ENCODE measurements at regions not wholly inside any gene's neighbourhood (a gene's known extent, or its start where the extent isn't known, plus 50 kb on each side); places are given as distances from the start of the nearest gene placed in this dataset.

DNA sequence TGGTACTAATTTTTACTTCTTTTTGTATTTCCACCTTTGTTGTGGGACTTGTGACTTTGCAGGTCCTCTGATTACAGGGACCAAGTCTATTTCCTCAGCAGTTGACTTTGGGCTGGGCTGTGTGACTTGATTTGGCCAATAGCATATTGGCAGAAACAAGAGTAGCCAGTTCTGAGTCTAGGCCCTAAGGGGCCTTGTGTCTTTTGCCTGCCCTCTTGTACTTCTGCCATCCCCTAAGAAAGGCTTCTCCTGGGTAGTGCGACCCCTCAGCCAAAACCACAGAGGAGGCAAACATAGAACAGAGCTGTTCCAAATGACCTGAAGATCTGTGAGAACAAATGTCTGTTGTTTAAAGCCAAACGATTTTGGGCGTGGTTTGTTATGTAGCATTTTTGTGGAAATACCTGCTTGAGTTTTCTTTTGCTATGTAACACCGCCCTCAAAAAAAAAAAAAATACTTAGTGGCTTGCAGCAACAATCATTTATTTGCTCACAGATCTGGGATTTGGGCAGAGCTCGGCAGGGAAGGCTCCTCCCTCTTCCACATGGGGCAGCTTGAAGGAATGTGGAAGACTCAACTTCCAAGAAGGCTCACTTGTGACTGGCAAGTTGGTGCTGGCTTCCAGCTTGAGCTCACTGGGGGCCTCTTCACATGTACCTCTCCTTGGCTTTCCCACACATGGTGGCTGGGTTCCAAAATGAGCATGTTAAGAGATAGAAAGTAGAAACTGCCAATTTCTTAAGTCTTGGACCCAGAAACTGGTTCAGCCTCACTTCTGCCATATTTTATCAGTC lies 423.0 kb upstream of the CNKSR2 start:
- no peak for TF ChIP-seq SUZ12 (IDR thresholded peaks at IDR 0.05)
- no peak for TF ChIP-seq L3MBTL2 (conservative IDR thresholded peaks at IDR 0.05)
- TF ChIP-seq ELF4 (IDR thresholded peaks at IDR 0.05) = no peak
- TF ChIP-seq, protein P1, sequence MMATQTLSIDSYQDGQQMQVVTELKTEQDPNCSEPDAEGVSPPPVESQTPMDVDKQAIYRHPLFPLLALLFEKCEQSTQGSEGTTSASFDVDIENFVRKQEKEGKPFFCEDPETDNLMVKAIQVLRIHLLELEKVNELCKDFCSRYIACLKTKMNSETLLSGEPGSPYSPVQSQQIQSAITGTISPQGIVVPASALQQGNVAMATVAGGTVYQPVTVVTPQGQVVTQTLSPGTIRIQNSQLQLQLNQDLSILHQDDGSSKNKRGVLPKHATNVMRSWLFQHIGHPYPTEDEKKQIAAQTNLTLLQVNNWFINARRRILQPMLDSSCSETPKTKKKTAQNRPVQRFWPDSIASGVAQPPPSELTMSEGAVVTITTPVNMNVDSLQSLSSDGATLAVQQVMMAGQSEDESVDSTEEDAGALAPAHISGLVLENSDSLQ (IDR thresholded peaks at IDR 0.05) = no peak
- no peak for TF ChIP-seq NFRKB (IDR thresholded peaks at IDR 0.05)
- no peak for TF ChIP-seq LEF1 (IDR thresholded peaks at IDR 0.05; ENCODE audit: borderline replicate concordance)
- TF ChIP-seq FOXM1 (IDR thresholded peaks at IDR 0.05; ENCODE audit: borderline replicate concordance) = no peak
- TF ChIP-seq FOXK2 (IDR thresholded peaks at IDR 0.05) = no peak
- TF ChIP-seq BHLHE40 (IDR thresholded peaks at IDR 0.05; ENCODE audit: borderline replicate concordance) = no peak
- no peak for TF ChIP-seq ARNT (IDR thresholded peaks at IDR 0.05)
- TF ChIP-seq CTBP1 (IDR thresholded peaks at IDR 0.05; ENCODE audit: borderline replicate concordance) = no peak
- TF ChIP-seq FOXA1 (IDR thresholded peaks at IDR 0.05) = no peak
- no peak for TF ChIP-seq HDGF (IDR thresholded peaks at IDR 0.05; ENCODE audit: borderline replicate concordance)
- no peak for TF ChIP-seq TARDBP (IDR thresholded peaks at IDR 0.05)
- no peak for TF ChIP-seq ZNF384 (IDR thresholded peaks at IDR 0.05)
- ChIA-PET CTCF (no interaction called here), POLR2A (no interaction called here)
- DNase-seq (ENCODE audit: extremely low spot score) = no peak

DNA sequence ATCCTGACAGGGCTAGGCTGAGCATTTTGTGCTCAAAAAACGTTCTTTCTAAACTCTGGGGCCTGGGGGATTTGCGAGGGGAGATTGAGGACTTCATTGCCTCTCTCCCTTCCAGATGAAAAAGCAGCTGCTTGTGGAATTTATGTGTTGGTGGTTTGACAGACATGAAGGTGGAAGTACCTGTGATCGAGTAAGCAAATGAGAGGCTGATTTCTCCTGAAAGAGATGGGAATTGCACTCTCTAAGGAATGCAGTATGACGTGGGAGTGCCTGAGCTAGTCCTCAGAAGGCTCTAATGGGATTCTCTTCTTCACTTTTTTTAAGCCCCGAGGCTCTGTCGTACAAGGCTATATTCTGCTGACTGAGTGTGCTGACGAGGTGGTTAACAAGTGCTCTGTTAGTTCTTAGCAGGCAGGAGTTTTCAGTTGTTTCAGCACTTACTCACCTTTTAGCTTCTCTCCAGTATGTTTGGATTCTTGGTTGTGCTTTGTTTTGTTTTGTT lies 426.8 kb upstream of the CNKSR2 start:
- TF ChIP-seq NFRKB (IDR thresholded peaks at IDR 0.05) = no peak
- no peak for TF ChIP-seq ARNT (IDR thresholded peaks at IDR 0.05)
- TF ChIP-seq BHLHE40 (IDR thresholded peaks at IDR 0.05; ENCODE audit: borderline replicate concordance) = no peak
- no peak for TF ChIP-seq LEF1 (IDR thresholded peaks at IDR 0.05; ENCODE audit: borderline replicate concordance)
- no peak for TF ChIP-seq FOXA1 (IDR thresholded peaks at IDR 0.05)
- TF ChIP-seq FOXK2 (IDR thresholded peaks at IDR 0.05) = no peak
- no peak for TF ChIP-seq SUZ12 (IDR thresholded peaks at IDR 0.05)
- TF ChIP-seq HDGF (IDR thresholded peaks at IDR 0.05; ENCODE audit: borderline replicate concordance) = no peak
- no peak for TF ChIP-seq FOXM1 (IDR thresholded peaks at IDR 0.05; ENCODE audit: borderline replicate concordance)
- no peak for TF ChIP-seq L3MBTL2 (conservative IDR thresholded peaks at IDR 0.05)
- TF ChIP-seq ZNF384 (IDR thresholded peaks at IDR 0.05) = no peak
- TF ChIP-seq, protein P1 (IDR thresholded peaks at IDR 0.05) = no peak
- TF ChIP-seq TARDBP (IDR thresholded peaks at IDR 0.05) = no peak
- TF ChIP-seq SP1 (IDR thresholded peaks at IDR 0.05) = no peak
- no peak for TF ChIP-seq ELF4 (IDR thresholded peaks at IDR 0.05)
- TF ChIP-seq CTBP1 (IDR thresholded peaks at IDR 0.05; ENCODE audit: borderline replicate concordance) = no peak
- POLR2A ChIA-PET = no interaction called here
- DNase-seq (ENCODE audit: extremely low spot score) = no peak
- CTCF ChIA-PET = no interaction called here

DNA sequence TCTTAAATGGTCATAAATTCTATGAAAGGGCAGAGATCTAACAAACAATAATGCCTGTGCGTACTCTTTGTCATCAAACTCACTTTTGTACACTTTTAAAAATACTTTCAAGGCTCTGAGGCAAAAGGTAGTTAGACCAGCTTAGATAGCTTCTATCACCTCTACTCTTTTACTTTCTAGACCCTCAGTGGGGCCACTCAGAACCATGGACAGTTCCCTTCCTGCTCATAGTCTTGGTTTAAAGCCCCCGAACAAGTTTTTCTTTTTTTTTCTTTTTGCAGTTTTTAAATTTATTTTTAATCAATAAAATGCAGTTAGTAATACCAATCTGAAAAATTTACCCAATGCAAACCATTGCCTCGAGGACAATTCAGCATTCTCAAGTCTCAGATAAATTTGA lies 460.5 kb upstream of the CNKSR2 start:
- TF ChIP-seq ELF4 (IDR thresholded peaks at IDR 0.05) (no peak), TARDBP (IDR thresholded peaks at IDR 0.05) (no peak), LEF1 (IDR thresholded peaks at IDR 0.05; ENCODE audit: borderline replicate concordance) (no peak), L3MBTL2 (conservative IDR thresholded peaks at IDR 0.05) (no peak), FOXA1 (IDR thresholded peaks at IDR 0.05) (no peak), FOXK2 (IDR thresholded peaks at IDR 0.05) (no peak), CTBP1 (IDR thresholded peaks at IDR 0.05; ENCODE audit: borderline replicate concordance) (no peak)
- POLR2A ChIA-PET = no interaction called here
- CTCF ChIA-PET = no interaction called here
- DNase-seq (ENCODE audit: extremely low spot score) = no peak

DNA sequence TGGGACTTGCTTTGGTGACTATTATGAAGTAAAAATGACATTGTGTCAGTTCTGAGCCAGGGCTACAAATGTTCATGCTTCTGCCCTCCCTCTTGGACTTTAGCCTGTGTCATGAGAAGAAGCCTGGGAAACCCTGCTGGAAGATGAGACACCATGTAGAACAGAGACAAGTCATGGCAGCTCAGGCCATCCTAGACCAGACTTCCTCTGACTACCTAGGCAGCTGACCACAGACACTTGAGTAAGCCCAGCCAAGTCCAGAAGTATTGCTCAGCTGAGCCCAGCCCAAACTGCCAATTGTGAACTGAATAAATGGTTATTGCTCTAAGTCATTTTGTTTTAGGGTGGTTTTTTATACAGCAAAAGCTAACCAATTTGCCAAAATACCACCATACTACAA lies 467.6 kb upstream of the CNKSR2 start:
- TF ChIP-seq FOXM1 (IDR thresholded peaks at IDR 0.05; ENCODE audit: borderline replicate concordance) = no peak
- no peak for TF ChIP-seq LEF1 (IDR thresholded peaks at IDR 0.05; ENCODE audit: borderline replicate concordance)
- no peak for TF ChIP-seq SUZ12 (IDR thresholded peaks at IDR 0.05)
- no peak for TF ChIP-seq TARDBP (IDR thresholded peaks at IDR 0.05)
- TF ChIP-seq HDGF (IDR thresholded peaks at IDR 0.05; ENCODE audit: borderline replicate concordance) = no peak
- no peak for TF ChIP-seq ARNT (IDR thresholded peaks at IDR 0.05)
- TF ChIP-seq ZNF384 (IDR thresholded peaks at IDR 0.05) = no peak
- no peak for TF ChIP-seq FOXK2 (IDR thresholded peaks at IDR 0.05)
- TF ChIP-seq BHLHE40 (IDR thresholded peaks at IDR 0.05; ENCODE audit: borderline replicate concordance) = no peak
- TF ChIP-seq FOXA1 (IDR thresholded peaks at IDR 0.05) = no peak
- TF ChIP-seq, protein P1 (IDR thresholded peaks at IDR 0.05) = no peak
- TF ChIP-seq NFRKB (IDR thresholded peaks at IDR 0.05) = no peak
- TF ChIP-seq L3MBTL2 (conservative IDR thresholded peaks at IDR 0.05) = no peak
- TF ChIP-seq ELF4 (IDR thresholded peaks at IDR 0.05) = no peak
- no peak for TF ChIP-seq CTBP1 (IDR thresholded peaks at IDR 0.05; ENCODE audit: borderline replicate concordance)
- TF ChIP-seq SP1 (IDR thresholded peaks at IDR 0.05) = no peak
- CTCF ChIA-PET = no interaction called here
- DNase-seq (ENCODE audit: extremely low spot score) = no peak
- POLR2A ChIA-PET = no interaction called here

DNA sequence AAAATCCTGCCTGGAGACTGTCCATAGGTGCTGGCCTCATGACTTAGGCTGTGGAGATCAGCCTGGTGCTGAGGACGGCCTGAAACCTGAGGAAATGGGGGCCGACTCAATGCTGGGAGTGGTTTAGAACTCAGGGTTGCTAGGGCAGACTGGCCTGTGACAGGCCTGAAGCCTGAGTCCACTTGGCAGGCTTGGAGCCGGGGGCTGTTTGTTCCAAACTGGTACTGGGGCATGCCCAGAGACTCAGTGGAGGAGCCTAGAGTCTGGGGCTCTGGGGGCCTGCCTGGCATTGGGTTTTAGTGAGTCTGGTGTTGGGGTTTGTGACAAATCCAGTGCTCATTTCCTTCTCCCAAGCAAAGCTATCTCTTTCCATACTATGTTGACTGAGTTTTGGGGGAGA lies 489.7 kb upstream of the CNKSR2 start:
- TF ChIP-seq NFRKB (IDR thresholded peaks at IDR 0.05) (no peak), ELF4 (IDR thresholded peaks at IDR 0.05) (no peak), LEF1 (IDR thresholded peaks at IDR 0.05; ENCODE audit: borderline replicate concordance) (no peak), BHLHE40 (IDR thresholded peaks at IDR 0.05; ENCODE audit: borderline replicate concordance) (no peak), SUZ12 (IDR thresholded peaks at IDR 0.05) (no peak), TARDBP (IDR thresholded peaks at IDR 0.05) (no peak), FOXK2 (IDR thresholded peaks at IDR 0.05) (no peak), HDGF (IDR thresholded peaks at IDR 0.05; ENCODE audit: borderline replicate concordance) (no peak), FOXA1 (IDR thresholded peaks at IDR 0.05) (no peak)
- POLR2A ChIA-PET = no interaction called here
- no peak for DNase-seq (ENCODE audit: extremely low spot score)
- CTCF ChIA-PET = no interaction called here

DNA sequence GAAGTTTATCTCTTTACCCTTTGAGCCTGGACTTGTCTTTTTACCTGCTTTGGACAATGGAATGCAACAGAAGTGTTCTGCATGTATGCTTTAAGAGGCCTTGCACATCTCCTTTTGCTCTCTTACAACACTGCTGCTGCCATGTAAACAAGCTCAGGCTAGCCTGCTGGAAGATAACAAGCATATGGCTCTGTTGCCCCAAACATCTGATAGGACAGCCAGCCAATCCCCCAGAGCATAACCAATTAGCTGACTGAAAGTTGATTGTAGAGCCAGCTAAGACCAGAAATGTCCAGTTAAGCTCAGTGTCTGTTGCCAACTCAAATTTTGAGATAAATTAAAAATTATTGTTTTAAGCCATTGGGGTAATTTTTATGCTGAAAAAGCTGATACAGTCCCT lies 510.6 kb upstream of the CNKSR2 start:
- TF ChIP-seq HDGF (IDR thresholded peaks at IDR 0.05; ENCODE audit: borderline replicate concordance) (no peak), FOXA1 (IDR thresholded peaks at IDR 0.05) (no peak), FOXM1 (IDR thresholded peaks at IDR 0.05; ENCODE audit: borderline replicate concordance) (no peak), BHLHE40 (IDR thresholded peaks at IDR 0.05; ENCODE audit: borderline replicate concordance) (no peak), SP1 (IDR thresholded peaks at IDR 0.05) (no peak), LEF1 (IDR thresholded peaks at IDR 0.05; ENCODE audit: borderline replicate concordance) (no peak), L3MBTL2 (conservative IDR thresholded peaks at IDR 0.05) (no peak), ELF4 (IDR thresholded peaks at IDR 0.05) (no peak), FOXK2 (IDR thresholded peaks at IDR 0.05) (no peak)
- CTCF ChIA-PET = no interaction called here
- no peak for DNase-seq (ENCODE audit: extremely low spot score)
- POLR2A ChIA-PET = no interaction called here
